ENCODE measurements at regions not wholly inside any gene's neighbourhood (a gene's known extent, or its start where the extent isn't known, plus 50 kb on each side); places are given as distances from the start of the nearest gene placed in this dataset.

DNA sequence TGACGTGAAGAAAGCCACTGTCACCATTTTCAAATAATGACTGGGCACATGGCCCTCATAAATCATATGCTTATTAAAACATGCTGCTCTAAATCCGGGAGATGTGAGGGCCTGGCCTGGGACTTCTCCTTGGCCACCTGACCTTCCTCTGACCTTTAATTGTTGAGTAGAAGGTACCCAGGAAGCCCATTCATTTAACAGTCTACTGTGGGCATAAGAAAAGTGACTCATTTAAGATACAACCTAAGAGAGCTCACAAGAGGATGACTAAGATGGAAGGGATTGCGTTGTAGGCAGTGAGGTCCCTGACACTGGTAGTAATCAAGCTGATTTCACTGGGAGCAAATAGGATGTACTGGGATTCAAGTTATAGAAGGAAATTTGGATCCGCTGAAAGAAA lies 203.4 kb upstream of the GPR26 start:
- no peak overlapping the region for H2AFZ ChIP-seq (ENCODE audit: low read depth, low read length)
- H3K27me3 ChIP-seq (ENCODE audit: control insufficient read depth in 2 of 2, insufficient read depth in 2 of 2, low read length in 2 of 2), result no peaks in the 10 kb centered on the region
- H3K36me3 ChIP-seq (ENCODE audit: control insufficient read depth in 2 of 2, extremely low read depth in 1 of 2, insufficient read depth in 2 of 2, low read length in 2 of 2), result no peaks in the 10 kb centered on the region
- no peak overlapping the region for H3K4me2 ChIP-seq (ENCODE audit: insufficient read depth, low read length)
- no peak overlapping the region for H3K27ac ChIP-seq (ENCODE audit: insufficient read depth, low read depth, low read length)
- ChIA-PET CTCF (no interaction called here), POLR2A (no interaction called here)
- H4K20me1 ChIP-seq (replicated peaks; ENCODE audit: control insufficient read depth, extremely low read depth, insufficient read depth, low read length), result no peaks in the 10 kb centered on the region
- H3K9ac ChIP-seq (replicated peaks; ENCODE audit: extremely low read depth, insufficient read depth, low read length), result no peak overlapping the region
- no peak overlapping the region for H3K4me3 ChIP-seq (replicated peaks in 1 of 3; ENCODE audit: insufficient read depth in 1 of 3, low read depth in 1 of 3, low read length in 3 of 3)
- DNase-seq (ENCODE audit: low read depth, low spot score), result no peak
- no peaks in the 10 kb centered on the region for H3K79me2 ChIP-seq (ENCODE audit: control insufficient read depth, insufficient read depth, low read length)
- no peaks in the 10 kb centered on the region for H3K9me1 ChIP-seq (replicated peaks; ENCODE audit: control insufficient read depth, extremely low read depth, insufficient read depth, low read length)
- intact Hi-C loops (cut with micrococcal nuclease), result no loop called here
- no TSS peak for BruUV-seq (replicated peaks)
- dilution Hi-C loops (cut with MboI; ENCODE audit: extremely low pct_ligation_motif_present, low sequenced_read_pairs), result no loop called here
- no peak for FAIRE-seq
- no peaks in the 10 kb centered on the region for H3K4me1 ChIP-seq (ENCODE audit: control insufficient read depth, extremely low read depth, insufficient read depth, low read length)
- H3K9me3 ChIP-seq (replicated peaks; ENCODE audit: control insufficient read depth, insufficient read depth, low read length), result no peaks in the 10 kb centered on the region
- TF ChIP-seq FOS (IDR thresholded peaks at IDR 0.05; ENCODE audit: borderline replicate concordance, insufficient read depth, low read length), result no peak
- TF ChIP-seq JUN (IDR thresholded peaks at IDR 0.05; ENCODE audit: borderline replicate concordance, insufficient read depth, insufficient read length, low read depth), result no peak
- no peak for TF ChIP-seq GATA2 (IDR thresholded peaks at IDR 0.05; ENCODE audit: insufficient read depth, insufficient read length, low read depth, low read length)

DNA sequence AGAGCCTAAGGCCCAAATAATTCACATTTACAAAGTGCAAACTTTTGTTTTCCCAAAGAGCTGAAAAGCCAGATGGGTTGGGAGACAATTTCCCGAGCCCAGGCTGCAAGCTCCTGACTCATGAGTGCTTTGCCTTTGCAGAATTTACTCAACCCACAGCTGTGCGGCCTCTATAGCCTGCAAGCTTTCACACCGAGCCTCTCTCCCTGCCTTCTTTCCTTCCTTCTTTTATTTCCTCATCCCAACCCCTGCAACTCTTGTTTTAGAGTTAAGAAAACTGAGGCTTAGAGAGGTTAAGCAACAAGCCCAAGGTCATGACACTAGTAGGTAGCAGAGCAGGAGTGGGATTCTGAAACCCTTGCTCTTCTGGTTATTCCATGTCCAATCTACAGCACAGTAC lies 203.0 kb upstream of the GPR26 start:
- no peaks in the 10 kb centered on the region for H3K27me3 ChIP-seq (ENCODE audit: control insufficient read depth in 2 of 2, insufficient read depth in 2 of 2, low read length in 2 of 2)
- TF ChIP-seq GATA2 (IDR thresholded peaks at IDR 0.05; ENCODE audit: insufficient read depth, insufficient read length, low read depth, low read length) (no peak), MYC (IDR thresholded peaks at IDR 0.05; ENCODE audit: low read depth, low read length) (no peak), POLR2A (IDR thresholded peaks at IDR 0.05; ENCODE audit: low read depth, low read length) (no peak), JUN (IDR thresholded peaks at IDR 0.05; ENCODE audit: borderline replicate concordance, insufficient read depth, insufficient read length, low read depth) (no peak), FOS (IDR thresholded peaks at IDR 0.05; ENCODE audit: borderline replicate concordance, insufficient read depth, low read length) (no peak), EZH2 (IDR thresholded peaks at IDR 0.05; ENCODE audit: borderline replicate concordance, low read depth, low read length, severe bottlenecking) (no peak), POLR2AphosphoS5 (IDR thresholded peaks at IDR 0.05; ENCODE audit: insufficient read depth, low read depth, low read length) (no peak)
- TF ChIP-seq, protein P1, sequence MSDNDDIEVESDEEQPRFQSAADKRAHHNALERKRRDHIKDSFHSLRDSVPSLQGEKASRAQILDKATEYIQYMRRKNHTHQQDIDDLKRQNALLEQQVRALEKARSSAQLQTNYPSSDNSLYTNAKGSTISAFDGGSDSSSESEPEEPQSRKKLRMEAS (IDR thresholded peaks at IDR 0.05; ENCODE audit: insufficient read depth, insufficient read length), result no peak
- TF ChIP-seq, protein P2, sequence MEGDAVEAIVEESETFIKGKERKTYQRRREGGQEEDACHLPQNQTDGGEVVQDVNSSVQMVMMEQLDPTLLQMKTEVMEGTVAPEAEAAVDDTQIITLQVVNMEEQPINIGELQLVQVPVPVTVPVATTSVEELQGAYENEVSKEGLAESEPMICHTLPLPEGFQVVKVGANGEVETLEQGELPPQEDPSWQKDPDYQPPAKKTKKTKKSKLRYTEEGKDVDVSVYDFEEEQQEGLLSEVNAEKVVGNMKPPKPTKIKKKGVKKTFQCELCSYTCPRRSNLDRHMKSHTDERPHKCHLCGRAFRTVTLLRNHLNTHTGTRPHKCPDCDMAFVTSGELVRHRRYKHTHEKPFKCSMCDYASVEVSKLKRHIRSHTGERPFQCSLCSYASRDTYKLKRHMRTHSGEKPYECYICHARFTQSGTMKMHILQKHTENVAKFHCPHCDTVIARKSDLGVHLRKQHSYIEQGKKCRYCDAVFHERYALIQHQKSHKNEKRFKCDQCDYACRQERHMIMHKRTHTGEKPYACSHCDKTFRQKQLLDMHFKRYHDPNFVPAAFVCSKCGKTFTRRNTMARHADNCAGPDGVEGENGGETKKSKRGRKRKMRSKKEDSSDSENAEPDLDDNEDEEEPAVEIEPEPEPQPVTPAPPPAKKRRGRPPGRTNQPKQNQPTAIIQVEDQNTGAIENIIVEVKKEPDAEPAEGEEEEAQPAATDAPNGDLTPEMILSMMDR (IDR thresholded peaks at IDR 0.05; ENCODE audit: extremely low read depth in 1 of 2, insufficient read depth in 1 of 2, low read depth in 1 of 2, low read length in 2 of 2), result no peak
- CTCF ChIA-PET, result no interaction called here
- DNase-seq (ENCODE audit: low read depth, low spot score) (no peak), FAIRE-seq (no peak)
- no peaks in the 10 kb centered on the region for H3K36me3 ChIP-seq (ENCODE audit: control insufficient read depth in 2 of 2, extremely low read depth in 1 of 2, insufficient read depth in 2 of 2, low read length in 2 of 2)
- no peak overlapping the region for H3K4me2 ChIP-seq (ENCODE audit: insufficient read depth, low read length)
- no peaks in the 10 kb centered on the region for H4K20me1 ChIP-seq (replicated peaks; ENCODE audit: control insufficient read depth, extremely low read depth, insufficient read depth, low read length)
- dilution Hi-C loops (cut with MboI; ENCODE audit: extremely low pct_ligation_motif_present, low sequenced_read_pairs) (no loop called here), intact Hi-C loops (cut with micrococcal nuclease) (no loop called here)
- BruUV-seq (replicated peaks), result no TSS peak
- no peak overlapping the region for H3K4me3 ChIP-seq (replicated peaks in 1 of 3; ENCODE audit: insufficient read depth in 1 of 3, low read depth in 1 of 3, low read length in 3 of 3)
- H3K9me1 ChIP-seq (replicated peaks; ENCODE audit: control insufficient read depth, extremely low read depth, insufficient read depth, low read length), result no peaks in the 10 kb centered on the region
- H3K9me3 ChIP-seq (replicated peaks; ENCODE audit: control insufficient read depth, insufficient read depth, low read length), result no peaks in the 10 kb centered on the region
- H3K4me1 ChIP-seq (ENCODE audit: control insufficient read depth, extremely low read depth, insufficient read depth, low read length), result no peaks in the 10 kb centered on the region
- POLR2A ChIA-PET, result no interaction called here
- no peaks in the 10 kb centered on the region for H3K79me2 ChIP-seq (ENCODE audit: control insufficient read depth, insufficient read depth, low read length)
- no peak overlapping the region for H2AFZ ChIP-seq (ENCODE audit: low read depth, low read length)
- no peak overlapping the region for H3K9ac ChIP-seq (replicated peaks; ENCODE audit: extremely low read depth, insufficient read depth, low read length)
- H3K27ac ChIP-seq (ENCODE audit: insufficient read depth, low read depth, low read length), result no peak overlapping the region
